Pancreas (tissue), 10 donors: ENCODE measurements at regions not wholly inside any gene's neighbourhood (a gene's known extent, or its start where the extent isn't known, plus 50 kb on each side); places are given as distances from the start of the nearest gene placed in this dataset.

Experiments used
- ATAC-seq, 4 donors: fragments of 200-7000 bp; cut with Tn5 transposase; one replicate each; pipeline versions ENCODE4 v1.8.0 to v1.9.1; 2020; ENCODE audit warnings: mild to moderate bottlenecking in 4 of 4, moderate library complexity in 4 of 4
- DNase-seq, 6 donors: peaks; one replicate each; pipeline ENCODE4 v3.0.0-alpha.2; 2020
- FAIRE-seq: peaks from 2 replicates; lab custom pipeline; 2012; peaks lifted over from hg19 to GRCh38; lab: Jason Lieb, UNC
- H3K27ac ChIP-seq, 4 donors: fragments of 200-600 bp; sonication (generic); 1 replicate in 3 of 4; 2 replicates in 1 of 4; pipeline versions ENCODE4 v1.5.0 to v1.8.0; 2020
- H3K27me3 ChIP-seq, 4 donors: fragments of 200-600 bp; one replicate each; pipeline ENCODE4 v1.8.0; 2021
- H3K36me3 ChIP-seq, 3 donors: fragments of 200-600 bp; sonication (generic) in 1 of 3; one replicate each; pipeline versions ENCODE4 v1.5.0 to v1.8.0; 2020 to 2021
- H3K4me1 ChIP-seq, 3 donors: fragments of 200-600 bp; one replicate each; pipeline ENCODE4 v1.8.0; 2021
- H3K4me3 ChIP-seq, 4 donors: fragments of 200-600 bp; sonication (generic) in 2 of 4; one replicate each; pipeline versions ENCODE4 v1.5.0 to v1.8.0; 2020 to 2021
- H3K9me3 ChIP-seq, 4 donors: fragments of 200-600 bp; one replicate each; pipeline ENCODE4 v1.8.0; 2021
- WGBS, 2 donors: extraction: QIAGEN DNeasy Blood & Tissue Kit; methylation state at CpG; one replicate each; pipeline ENCODE4 v1.1.7; 2013; 5-methylcytosine and 5-hydroxymethylcytosine counted together
- intact Hi-C, 3 donors: fragments of 100-400 bp; cut with DNase I; formaldehyde crosslinking; loops; one replicate each; pipeline versions ENCODE4 v1.11.1 to v1.14.2; 2022
- TF ChIP-seq, protein P1 (sequence below), 4 donors: fragments of 200-600 bp; sonication (generic) in 3 of 4; IDR thresholded peaks; one replicate each; pipeline versions ENCODE4 v1.5.0 to v1.8.0; 2021; ENCODE audit warnings: antibody characterized with exemption in 4 of 4
- donor health status: healthy with polysubstance abuse.
- donor health status: DM: no; HTN: no; CAD: no; lungs with moderate emphysema.
- donor health status: DM: no; HTN: no; CAD: no.
- donor health status: control.
- donor health status: control.
- donor health status: Bipolar disorder and iron deficiency.
- donor health status: DM: yes; HTN: yes; CAD: no.
- donor health status: DM: no; HTN: no; CAD: no.
- donor health status: DM: no; HTN: no; CAD: no.
- donor health status: DM: yes; HTN: yes; CAD: no.

DNA sequence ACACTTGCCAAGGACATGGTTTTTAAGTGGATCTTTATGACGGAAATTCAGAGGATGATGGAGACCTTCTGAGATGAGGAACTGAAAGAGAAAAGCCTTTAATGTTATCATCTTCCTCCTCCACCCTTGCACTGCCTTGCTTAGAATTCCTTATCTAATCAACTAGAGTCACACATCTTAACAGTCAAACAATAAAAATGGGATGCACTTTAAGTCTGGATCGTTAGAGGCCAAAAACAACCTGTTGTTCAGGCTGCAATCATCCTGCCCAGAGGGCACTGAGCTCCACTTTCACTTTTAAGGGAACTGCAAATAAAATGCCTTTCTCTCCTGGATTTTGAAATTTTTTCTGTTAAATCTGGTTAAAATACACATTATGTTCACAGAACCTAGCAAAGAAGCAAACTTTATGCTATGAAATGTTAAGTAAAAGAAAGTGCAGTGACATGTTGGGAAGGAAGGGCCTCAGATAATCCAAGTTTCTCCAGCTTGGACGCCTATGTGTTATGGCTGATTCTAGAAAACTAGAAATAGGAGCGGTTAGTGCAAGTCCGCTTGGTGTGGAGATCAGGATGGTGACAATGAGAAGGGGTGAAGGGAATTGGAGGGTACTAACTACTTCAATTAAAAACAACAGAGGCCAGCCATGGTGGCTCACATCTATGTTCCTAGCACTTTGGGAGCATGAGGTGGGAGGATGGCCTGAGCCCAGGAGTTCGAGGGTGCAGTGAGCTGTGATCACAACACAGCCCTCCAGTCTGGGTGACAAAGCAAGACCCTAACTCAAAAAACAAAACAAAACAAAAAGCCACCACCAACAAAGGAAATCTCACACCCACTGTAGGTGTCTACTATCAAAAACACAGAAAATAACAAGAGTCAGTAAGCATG, 66.4 kb upstream of the KIF13A start:
- H3K4me1 ChIP-seq = peaks cover 0 to 5% (median 0%) of the 10 kb centered on the region in 3 donors
- no peak overlapping the region for H3K4me3 ChIP-seq
- no peak for DNase-seq
- no peak overlapping the region for H3K27ac ChIP-seq
- no peaks in the 10 kb centered on the region for H3K36me3 ChIP-seq
- ATAC-seq = no peak
- FAIRE-seq = no peak
- intact Hi-C loops = no loop called here
- no peaks in the 10 kb centered on the region for H3K9me3 ChIP-seq
- WGBS, 2 donors = 76 to 78% methylated on average over 6 of the region's 6 CpGs
- TF ChIP-seq, protein P1, sequence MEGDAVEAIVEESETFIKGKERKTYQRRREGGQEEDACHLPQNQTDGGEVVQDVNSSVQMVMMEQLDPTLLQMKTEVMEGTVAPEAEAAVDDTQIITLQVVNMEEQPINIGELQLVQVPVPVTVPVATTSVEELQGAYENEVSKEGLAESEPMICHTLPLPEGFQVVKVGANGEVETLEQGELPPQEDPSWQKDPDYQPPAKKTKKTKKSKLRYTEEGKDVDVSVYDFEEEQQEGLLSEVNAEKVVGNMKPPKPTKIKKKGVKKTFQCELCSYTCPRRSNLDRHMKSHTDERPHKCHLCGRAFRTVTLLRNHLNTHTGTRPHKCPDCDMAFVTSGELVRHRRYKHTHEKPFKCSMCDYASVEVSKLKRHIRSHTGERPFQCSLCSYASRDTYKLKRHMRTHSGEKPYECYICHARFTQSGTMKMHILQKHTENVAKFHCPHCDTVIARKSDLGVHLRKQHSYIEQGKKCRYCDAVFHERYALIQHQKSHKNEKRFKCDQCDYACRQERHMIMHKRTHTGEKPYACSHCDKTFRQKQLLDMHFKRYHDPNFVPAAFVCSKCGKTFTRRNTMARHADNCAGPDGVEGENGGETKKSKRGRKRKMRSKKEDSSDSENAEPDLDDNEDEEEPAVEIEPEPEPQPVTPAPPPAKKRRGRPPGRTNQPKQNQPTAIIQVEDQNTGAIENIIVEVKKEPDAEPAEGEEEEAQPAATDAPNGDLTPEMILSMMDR (IDR thresholded peaks at IDR 0.05) = no peak
- no peaks in the 10 kb centered on the region for H3K27me3 ChIP-seq

DNA sequence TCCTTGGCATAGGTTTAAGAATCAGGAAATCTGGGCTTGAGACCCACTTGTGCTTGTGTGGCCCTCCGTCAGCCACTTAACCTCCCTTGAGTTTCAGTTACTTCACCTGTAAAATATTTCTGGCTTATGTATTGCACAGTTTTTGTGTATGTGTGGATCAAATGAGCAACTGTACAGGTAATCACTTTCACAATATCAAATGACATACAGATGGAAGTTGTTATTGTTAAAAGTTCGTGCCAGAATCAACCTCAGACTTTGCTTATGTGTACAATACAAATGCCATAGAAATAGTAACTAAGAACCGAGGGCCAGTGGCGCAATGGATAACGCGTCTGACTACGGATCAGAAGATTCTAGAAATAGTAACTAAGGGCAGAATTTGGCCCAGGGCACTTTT, 65.6 kb upstream of the KIF13A start:
- 83 to 84% methylated on average over 7 of the region's 7 CpGs for WGBS, 2 donors
- peak in 1 of 4 donors; percentile 23 for ATAC-seq
- intact Hi-C loops = no loop called here
- Histone ChIP-seq H3K27me3 (no peaks in the 10 kb centered on the region), H3K36me3 (no peaks in the 10 kb centered on the region), H3K4me3 (no peak overlapping the region), H3K27ac (no peak overlapping the region), H3K4me1 (peaks cover 0 to 5% (median 0%) of the 10 kb centered on the region in 3 donors), H3K9me3 (no peaks in the 10 kb centered on the region)
- no peak for DNase-seq
- FAIRE-seq = no peak
- TF ChIP-seq, protein P1 (IDR thresholded peaks at IDR 0.05) = no peak

DNA sequence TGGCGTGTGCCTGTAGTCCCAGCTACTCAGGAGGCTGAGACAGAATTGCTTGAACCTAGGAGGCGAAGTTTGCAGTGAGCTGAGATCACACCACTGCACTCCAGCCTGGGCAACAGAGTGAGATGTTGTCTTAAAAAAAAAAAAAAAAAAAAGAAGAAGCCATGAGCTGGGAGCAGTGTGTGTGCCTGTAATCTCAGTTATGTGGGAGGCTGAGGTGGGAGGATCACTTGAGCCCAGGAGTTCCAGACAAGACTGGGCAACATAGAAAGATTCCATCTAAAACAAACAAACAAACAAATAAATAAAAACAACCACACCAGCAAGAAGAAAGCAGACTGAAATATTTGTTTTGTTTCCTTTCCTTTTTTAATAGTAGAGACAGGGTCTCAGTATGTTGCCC, 62.2 kb upstream of the KIF13A start:
- no peak for FAIRE-seq
- Histone ChIP-seq H3K9me3 (no peaks in the 10 kb centered on the region), H3K4me1 (no peaks in the 10 kb centered on the region), H3K27me3 (no peaks in the 10 kb centered on the region), H3K27ac (no peak overlapping the region), H3K36me3 (no peaks in the 10 kb centered on the region), H3K4me3 (no peak overlapping the region)
- ATAC-seq = no peak
- 93 to 100% methylated on average over 2 of the region's 2 CpGs for WGBS, 2 donors
- no peak for DNase-seq
- intact Hi-C loops = no loop called here
- TF ChIP-seq, protein P1 (IDR thresholded peaks at IDR 0.05) = no peak

DNA sequence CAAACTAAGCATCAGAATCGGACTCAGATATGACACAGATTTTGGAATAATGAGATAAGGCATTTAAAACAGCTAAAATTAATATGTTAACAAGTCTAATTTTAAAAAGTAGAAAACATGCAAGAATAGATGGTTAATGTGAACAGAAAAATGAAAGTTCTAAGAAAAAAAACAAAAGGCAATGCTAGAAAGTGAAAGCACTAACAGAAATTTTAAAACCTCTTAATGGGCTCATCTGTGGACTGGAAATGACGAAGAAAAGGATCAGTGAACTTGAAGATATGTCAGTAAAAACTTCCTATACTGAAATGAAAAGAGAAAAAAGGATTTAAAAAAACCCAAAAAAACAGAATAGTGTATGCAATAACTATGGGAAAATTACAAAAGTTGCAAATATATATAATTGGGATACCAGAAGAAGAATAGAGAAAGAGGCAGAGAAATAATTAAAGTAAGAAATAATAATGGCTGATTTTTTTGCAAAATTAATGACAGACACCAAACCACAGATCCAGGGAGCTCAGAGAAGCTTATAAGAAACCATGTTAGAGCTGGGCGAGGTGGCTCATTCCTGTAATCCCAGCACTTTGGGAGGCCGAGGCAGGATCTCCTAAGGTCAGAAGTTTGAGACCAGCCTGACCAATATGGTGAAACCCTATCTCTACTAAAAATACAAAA, 61.7 kb upstream of the KIF13A start:
- ATAC-seq (no peak), FAIRE-seq (no peak), DNase-seq (no peak)
- WGBS, 2 donors = 88 to 91% methylated on average over 4 of the region's 4 CpGs
- H3K4me3 ChIP-seq = no peak overlapping the region
- no peak overlapping the region for H3K27ac ChIP-seq
- no peaks in the 10 kb centered on the region for H3K9me3 ChIP-seq
- TF ChIP-seq, protein P1 (IDR thresholded peaks at IDR 0.05) = no peak
- H3K36me3 ChIP-seq = no peaks in the 10 kb centered on the region
- H3K4me1 ChIP-seq = no peaks in the 10 kb centered on the region
- no peaks in the 10 kb centered on the region for H3K27me3 ChIP-seq
- intact Hi-C loops = no loop called here
